Activated CD8-positive, alpha-beta T cell treated with anti-CD3 and anti-CD28 coated beads, Interleukin-2, amount 10 ng/mL, durations not matched to agents 7 days and 5 days (primary cell): ENCODE measurements at regions not wholly inside any gene's neighbourhood (a gene's known extent, or its start where the extent isn't known, plus 50 kb on each side); places are given as distances from the start of the nearest gene placed in this dataset.

Experiments used
- ATAC-seq: fragments of 150-1000 bp; cut with Tn5 transposase; one replicate; pipeline ENCODE4 v1.10.0; 2021; ENCODE audit warnings: moderate library complexity
- CTCF ChIA-PET: fragments of 350-600 bp; sonication (Branson Sonifier 250); formaldehyde crosslinking; loops from one replicate; lab custom pipeline; 2021; ENCODE audit warnings: antibody characterized with exemption; lab: Charles Lee
- POLR2A ChIA-PET: fragments of 350-600 bp; sonication (Branson Sonifier 250); formaldehyde crosslinking; loops from one replicate; lab custom pipeline; 2021; ENCODE audit warnings: antibody characterized with exemption; lab: Charles Lee
- DNase-seq: peaks from one replicate; pipeline ENCODE4 v3.0.0-alpha.2; 2020
- H3K27ac Mint-ChIP-seq: one replicate; pipeline ENCODE4 v1.8.0; 2021; ENCODE audit warnings: mild to moderate bottlenecking, mixed read lengths
- H3K27me3 Mint-ChIP-seq: one replicate; pipeline ENCODE4 v1.8.0; 2021; ENCODE audit warnings: low read depth, mixed read lengths
- H3K36me3 Mint-ChIP-seq: one replicate; pipeline ENCODE4 v1.8.0; 2021; ENCODE audit warnings: low read depth, mixed read lengths
- H3K4me1 Mint-ChIP-seq: one replicate; pipeline ENCODE4 v1.8.0; 2021; ENCODE audit warnings: low read depth, mixed read lengths
- H3K4me3 Mint-ChIP-seq: one replicate; pipeline ENCODE4 v1.8.0; 2021; ENCODE audit warnings: mild to moderate bottlenecking, mixed read lengths
- H3K9me3 Mint-ChIP-seq: one replicate; pipeline ENCODE4 v1.8.0; 2022; ENCODE audit warnings: mixed read lengths; ENCODE audit not compliant: insufficient read depth

GRCh38 chr17:34712481-34713195 lies 133.3 kb downstream of the TMEM132E start:
- Mint-ChIP-seq H3K27ac (no peak overlapping the region), H3K27me3 (peaks cover 3% of the 10 kb centered on the region), H3K4me3 (no peak overlapping the region), H3K36me3 (no peaks in the 10 kb centered on the region), H3K4me1 (no peaks in the 10 kb centered on the region), H3K9me3 (no peaks in the 10 kb centered on the region)
- no peak for ATAC-seq
- ChIA-PET POLR2A (no interaction called here), CTCF (no interaction called here)
- no peak for DNase-seq

- no peak overlapping the region for H3K27ac Mint-ChIP-seq
- H3K27me3 Mint-ChIP-seq = peaks cover 4% of the 10 kb centered on the region
- H3K9me3 Mint-ChIP-seq = no peaks in the 10 kb centered on the region
- ChIA-PET POLR2A (no interaction called here), CTCF (no interaction called here)
- DNase-seq (no peak), ATAC-seq (no peak)
- no peaks in the 10 kb centered on the region for H3K4me1 Mint-ChIP-seq
- no peak overlapping the region for H3K4me3 Mint-ChIP-seq
- no peaks in the 10 kb centered on the region for H3K36me3 Mint-ChIP-seq
Measured at GRCh38 chr17:34711646-34712045, 132.3 kb downstream of the TMEM132E start.

- no peaks in the 10 kb centered on the region for H3K36me3 Mint-ChIP-seq
- H3K4me1 Mint-ChIP-seq = no peaks in the 10 kb centered on the region
- no peaks in the 10 kb centered on the region for H3K9me3 Mint-ChIP-seq
- no peak for DNase-seq
- no peak overlapping the region for H3K27ac Mint-ChIP-seq
- ATAC-seq = no peak
- H3K4me3 Mint-ChIP-seq = no peak overlapping the region
- H3K27me3 Mint-ChIP-seq = peaks cover 4% of the 10 kb centered on the region
- ChIA-PET CTCF (no interaction called here), POLR2A (no interaction called here)
Measured at GRCh38 chr17:34710226-34710625, 130.8 kb downstream of the TMEM132E start.

- POLR2A ChIA-PET = no interaction called here
- Mint-ChIP-seq H3K27me3 (peaks cover 4% of the 10 kb centered on the region), H3K27ac (no peak overlapping the region), H3K36me3 (no peaks in the 10 kb centered on the region), H3K4me3 (no peak overlapping the region), H3K4me1 (no peaks in the 10 kb centered on the region), H3K9me3 (no peaks in the 10 kb centered on the region)
- CTCF ChIA-PET = no interaction called here
- DNase-seq (no peak), ATAC-seq (no peak)
Measured at GRCh38 chr17:34709158-34709754, 129.9 kb downstream of the TMEM132E start.

GRCh38 chr17:34706029-34706428 lies 126.6 kb downstream of the TMEM132E start:
- ChIA-PET CTCF (no interaction called here), POLR2A (no interaction called here)
- H3K9me3 Mint-ChIP-seq = no peaks in the 10 kb centered on the region
- H3K4me1 Mint-ChIP-seq = no peaks in the 10 kb centered on the region
- H3K36me3 Mint-ChIP-seq = no peaks in the 10 kb centered on the region
- peaks cover 4% of the 10 kb centered on the region for H3K27me3 Mint-ChIP-seq
- H3K27ac Mint-ChIP-seq = no peak overlapping the region
- ATAC-seq (no peak), DNase-seq (peak; percentile 48)
- no peak overlapping the region for H3K4me3 Mint-ChIP-seq

- Mint-ChIP-seq H3K9me3 (no peaks in the 10 kb centered on the region), H3K4me1 (no peaks in the 10 kb centered on the region), H3K4me3 (no peak overlapping the region), H3K36me3 (no peaks in the 10 kb centered on the region), H3K27ac (no peak overlapping the region), H3K27me3 (peaks cover 5% of the 10 kb centered on the region)
- DNase-seq (peak; percentile 56), ATAC-seq (no peak)
- CTCF ChIA-PET = no interaction called here
- POLR2A ChIA-PET = no interaction called here
Measured at GRCh38 chr17:34703533-34703932, 124.2 kb downstream of the TMEM132E start.

- Mint-ChIP-seq H3K4me3 (no peak overlapping the region), H3K4me1 (no peaks in the 10 kb centered on the region), H3K36me3 (no peaks in the 10 kb centered on the region), H3K27ac (no peak overlapping the region), H3K9me3 (no peaks in the 10 kb centered on the region), H3K27me3 (peaks cover 10% of the 10 kb centered on the region)
- CTCF ChIA-PET = no interaction called here
- ATAC-seq = no peak
- no peak for DNase-seq
- POLR2A ChIA-PET = no interaction called here
Measured at GRCh38 chr17:34699181-34699580, 119.8 kb downstream of the TMEM132E start.

- peaks cover 14% of the 10 kb centered on the region for H3K27me3 Mint-ChIP-seq
- CTCF ChIA-PET = no interaction called here
Measured at GRCh38 chr17:34692920-34693319, 113.5 kb downstream of the TMEM132E start.

More at GRCh38 chr17:34692920-34693319, 113.5 kb downstream of the TMEM132E start:
- H3K4me1 Mint-ChIP-seq = no peaks in the 10 kb centered on the region
- no peaks in the 10 kb centered on the region for H3K36me3 Mint-ChIP-seq
- ATAC-seq (no peak), DNase-seq (no peak)
- no peak overlapping the region for H3K27ac Mint-ChIP-seq
- no peak overlapping the region for H3K4me3 Mint-ChIP-seq
- H3K9me3 Mint-ChIP-seq = no peaks in the 10 kb centered on the region
- POLR2A ChIA-PET = no interaction called here
